H1 (cell line): ENCODE measurements at regions not wholly inside any gene's neighbourhood (a gene's known extent, or its start where the extent isn't known, plus 50 kb on each side); places are given as distances from the start of the nearest gene placed in this dataset.

Experiments
- CTCF ChIA-PET: fragments of 300-600 bp; sonication (Branson Sonifier 250); formaldehyde crosslinking; loops from one replicate; lab custom pipeline; 2021; ENCODE audit not compliant: partially characterized antibody; lab: Charles Lee
- POLR2A ChIA-PET: fragments of 300-600 bp; sonication (Branson Sonifier 250); formaldehyde crosslinking; loops from one replicate; lab custom pipeline; 2021; ENCODE audit warnings: inconsistent platforms; ENCODE audit not compliant: partially characterized antibody; lab: Charles Lee
- DNase-seq, 2 experiments: peaks; one replicate each; pipeline versions ENCODE4 v3.0.0 to v3.0.0-alpha.2; 2010 to 2022; ENCODE audit warnings: low spot score in 2 of 2, low read depth in 1 of 2, mixed read lengths in 1 of 2
- FAIRE-seq: peaks from 2 replicates; lab custom pipeline; 2011; peaks lifted over from hg19 to GRCh38; lab: Jason Lieb, UNC
- H2AFZ ChIP-seq: 2 replicates; pipeline ENCODE4 v1.8.1; 2012; ENCODE audit warnings: low read length, inconsistent platforms
- H2AK5ac ChIP-seq: 2 replicates; pipeline ENCODE4 v1.6.1; 2013; ENCODE audit warnings: low read depth, low read length
- H2BK120ac ChIP-seq: replicated peaks from 2 replicates; pipeline ENCODE3; 2013; ENCODE audit warnings: low read depth, low read length, inconsistent platforms
- H2BK12ac ChIP-seq: 2 replicates; pipeline ENCODE4 v1.6.1; 2013; ENCODE audit warnings: low read depth, low read length
- H2BK15ac ChIP-seq: 2 replicates; pipeline ENCODE4 v1.6.1; 2013; ENCODE audit warnings: low read length
- H2BK20ac ChIP-seq: 2 replicates; pipeline ENCODE4 v1.6.1; 2013; ENCODE audit warnings: low read length
- H2BK5ac ChIP-seq: 2 replicates; pipeline ENCODE4 v1.6.1; 2013; ENCODE audit warnings: low read depth, low read length
- H3K14ac ChIP-seq: 2 replicates; pipeline ENCODE4 v1.6.1; 2013; ENCODE audit warnings: inconsistent platforms; ENCODE audit not compliant: insufficient read length
- H3K18ac ChIP-seq: 2 replicates; pipeline ENCODE4 v1.6.1; 2013; ENCODE audit warnings: low read length; ENCODE audit errors: extremely low read depth
- H3K23ac ChIP-seq: 2 replicates; pipeline ENCODE4 v1.6.1; 2013; ENCODE audit warnings: inconsistent platforms; ENCODE audit not compliant: insufficient read length
- H3K23me2 ChIP-seq: 2 replicates; pipeline ENCODE4 v1.6.1; 2013; ENCODE audit warnings: low read depth, low read length
- H3K27ac ChIP-seq: 2 replicates; pipeline ENCODE4 v1.6.1; 2011; ENCODE audit warnings: low read depth, low read length, inconsistent platforms
- H3K27me3 ChIP-seq, 4 experiments: replicated peaks in 1 of 4; 1 replicate in 1 of 4; 2 replicates in 3 of 4; pipeline versions ENCODE4 v1.6.1 to v1.8.1; 2011 to 2013; ENCODE audit warnings: low read length in 3 of 4, mild to moderate bottlenecking in 3 of 4, inconsistent platforms in 2 of 4, mixed read lengths in 2 of 4, moderate library complexity in 1 of 4; ENCODE audit not compliant: control insufficient read depth in 3 of 4, insufficient read depth in 3 of 4; ENCODE audit errors: extremely low read depth in 1 of 4
- H3K36me3 ChIP-seq, 4 experiments: 2 replicates each; pipeline versions ENCODE4 v1.6.1 to v1.8.1; 2011 to 2013; ENCODE audit warnings: mild to moderate bottlenecking in 4 of 4, low read length in 3 of 4, moderate library complexity in 2 of 4, control low read depth in 1 of 4, inconsistent platforms in 1 of 4; ENCODE audit not compliant: insufficient read depth in 4 of 4, control insufficient read depth in 2 of 4
- H3K4ac ChIP-seq: replicated peaks from 2 replicates; pipeline ENCODE3; 2013; ENCODE audit warnings: low read length, low read depth, mixed read lengths, inconsistent platforms; ENCODE audit not compliant: insufficient read length
- H3K4me1 ChIP-seq, 4 experiments: replicated peaks in 1 of 4; 1 replicate in 1 of 4; 2 replicates in 3 of 4; pipeline versions ENCODE4 v1.6.1 to v1.8.1; 2011 to 2013; ENCODE audit warnings: low read length in 3 of 4, inconsistent platforms in 2 of 4, mixed read lengths in 1 of 4; ENCODE audit not compliant: insufficient read depth in 4 of 4, control insufficient read depth in 3 of 4
- H3K4me2 ChIP-seq, 2 experiments: 2 replicates each; pipeline versions ENCODE4 v1.6.1 to v1.8.1; 2011 to 2013; ENCODE audit warnings: low read depth in 2 of 2, low read length in 2 of 2, control low read depth in 1 of 2, inconsistent platforms in 1 of 2, mild to moderate bottlenecking in 1 of 2; ENCODE audit not compliant: insufficient read depth in 1 of 2
- H3K4me3 ChIP-seq, 4 experiments: fragments of 200-600, 300-600 bp in 1 of 4; sonication (generic), shearing (Covaris generic), sonication (Bioruptor Twin) in 1 of 4; 2 replicates each; pipeline versions ENCODE4 v1.5.1 to v1.8.1; 2011 to 2016; ENCODE audit warnings: low read length in 4 of 4, low read depth in 3 of 4, control low read depth in 2 of 4, inconsistent platforms in 2 of 4, mild to moderate bottlenecking in 2 of 4, mixed read lengths in 1 of 4, moderate library complexity in 1 of 4; ENCODE audit not compliant: insufficient read depth in 2 of 4; ENCODE audit errors: extremely low read depth in 1 of 4
- H3K56ac ChIP-seq: replicated peaks from 2 replicates; pipeline ENCODE3; 2013; ENCODE audit warnings: low read depth, mild to moderate bottlenecking, mixed read lengths, low read length, inconsistent platforms; ENCODE audit not compliant: insufficient read length
- H3K79me1 ChIP-seq: 2 replicates; pipeline ENCODE4 v1.6.1; 2013; ENCODE audit warnings: low read depth, low read length, control low read depth
- H3K79me2 ChIP-seq, 2 experiments: 2 replicates each; pipeline versions ENCODE4 v1.6.1 to v1.8.1; 2012 to 2013; ENCODE audit warnings: low read length in 2 of 2, mild to moderate bottlenecking in 2 of 2, inconsistent platforms in 1 of 2; ENCODE audit not compliant: insufficient read depth in 2 of 2, control insufficient read depth in 1 of 2
- H3K9ac ChIP-seq, 4 experiments: replicated peaks in 1 of 4; 1 replicate in 1 of 4; 2 replicates in 3 of 4; pipeline versions ENCODE4 v1.6.1 to v1.8.1; 2011 to 2013; ENCODE audit warnings: low read depth in 3 of 4, low read length in 3 of 4, control low read depth in 2 of 4, mild to moderate bottlenecking in 2 of 4, moderate library complexity in 2 of 4, inconsistent platforms in 1 of 4; ENCODE audit errors: extremely low read depth in 1 of 4
- H3K9me3 ChIP-seq, 2 experiments: 2 replicates each; pipeline versions ENCODE4 v1.6.1 to v1.8.1; 2012 to 2013; ENCODE audit warnings: mild to moderate bottlenecking in 2 of 2, moderate library complexity in 2 of 2, control low read depth in 1 of 2, inconsistent platforms in 1 of 2, low read depth in 1 of 2, low read length in 1 of 2, mixed read lengths in 1 of 2; ENCODE audit not compliant: insufficient read depth in 2 of 2
- H4K20me1 ChIP-seq, 2 experiments: replicated peaks in 1 of 2; 2 replicates each; pipeline versions ENCODE3 to v1.8.1; 2011 to 2013; ENCODE audit warnings: inconsistent platforms in 2 of 2, low read length in 2 of 2, mild to moderate bottlenecking in 1 of 2; ENCODE audit not compliant: insufficient read depth in 2 of 2, control insufficient read depth in 1 of 2
- H4K5ac ChIP-seq: 2 replicates; pipeline ENCODE4 v1.6.1; 2013; ENCODE audit warnings: low read length, low read depth, mixed read lengths, inconsistent platforms; ENCODE audit not compliant: insufficient read length
- H4K8ac ChIP-seq: 2 replicates; pipeline ENCODE4 v1.8.0; 2013; ENCODE audit warnings: mild to moderate bottlenecking, moderate library complexity, low read length, inconsistent platforms; ENCODE audit not compliant: insufficient read depth; ENCODE audit errors: extremely low read depth
- H4K91ac ChIP-seq: replicated peaks from 2 replicates; pipeline ENCODE3; 2013; ENCODE audit warnings: low read length, mixed read lengths, inconsistent platforms; ENCODE audit not compliant: insufficient read length
- EP300 ChIP-seq, 2 experiments: IDR thresholded peaks; 1 replicate in 1 of 2; 2 replicates in 1 of 2; pipeline ENCODE4 v1.6.1; 2011 to 2012; ENCODE audit warnings: low read depth in 2 of 2, low read length in 2 of 2, mild to moderate bottlenecking in 2 of 2, borderline replicate concordance in 1 of 2, inconsistent platforms in 1 of 2, moderate library complexity in 1 of 2
- MAFK ChIP-seq: IDR thresholded peaks from 2 replicates; pipeline ENCODE4 v1.6.1; 2012; ENCODE audit warnings: low read depth, mild to moderate bottlenecking, improper control_type of control experiment, low read length
- WGBS, 2 experiments: shearing (Covaris generic) in 1 of 2; methylation state at CpG; one replicate each; pipeline versions ENCODE4 v1.1.6 to v1.1.7; 2013 to 2015; ENCODE audit warnings: low lambda C conversion rate in 2 of 2, mixed read lengths in 2 of 2, inconsistent platforms in 1 of 2, low coverage in 1 of 2, missing lambda C conversion rate in 1 of 2; ENCODE audit not compliant: insufficient replicate concordance in 2 of 2, insufficient coverage in 1 of 2, insufficient read length in 1 of 2; ENCODE audit errors: extremely low coverage in 1 of 2, missing lambda C conversion rate in 1 of 2; 5-methylcytosine and 5-hydroxymethylcytosine counted together

DNA sequence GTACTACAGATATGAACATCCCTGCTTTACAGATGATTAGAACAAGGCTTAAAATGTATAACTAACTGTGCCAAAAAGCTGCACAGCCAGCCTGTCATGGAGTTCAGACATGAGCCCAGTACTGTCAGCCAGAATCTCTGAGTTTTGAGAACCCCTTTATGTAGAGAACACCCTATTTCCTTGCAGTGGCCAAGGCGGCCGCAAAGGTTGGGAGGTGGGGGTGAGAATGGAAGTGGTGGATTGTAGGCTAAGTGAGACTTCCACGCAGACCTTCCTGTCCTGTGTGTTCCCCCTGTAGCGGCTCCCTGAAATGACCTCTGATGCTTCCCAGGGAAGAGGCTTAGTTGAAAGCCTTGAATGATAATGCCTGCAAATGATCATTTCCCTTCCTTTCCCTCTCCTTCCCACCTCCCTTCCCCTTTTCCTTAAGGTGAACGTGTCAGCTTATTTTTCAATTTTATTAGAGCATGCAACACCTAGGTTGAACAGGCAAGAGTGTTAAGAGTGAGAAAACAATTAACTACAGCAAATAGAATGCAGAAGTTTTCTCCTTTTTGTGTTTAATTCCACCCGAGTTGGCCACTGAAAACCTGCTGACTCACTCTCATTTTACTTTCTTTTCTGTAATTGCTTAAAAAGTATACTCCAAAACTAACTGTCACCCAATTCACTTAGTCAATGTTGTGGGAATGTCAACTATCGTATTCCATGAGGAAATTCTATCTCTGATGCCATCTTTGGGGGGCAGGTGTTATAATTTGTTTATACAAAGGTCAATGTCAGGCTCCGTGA, 167.0 kb upstream of the EDNRB start:
- H2BK20ac ChIP-seq = no peak overlapping the region
- H3K36me3 ChIP-seq = no peaks in the 10 kb centered on the region; a peak in 1 of 8 replicates
- FAIRE-seq (no peak), DNase-seq (no peak)
- H2AFZ ChIP-seq = peak overlapping the region; percentile 93
- H2BK12ac ChIP-seq = no peak overlapping the region
- no peak overlapping the region for H3K23ac ChIP-seq
- H2BK5ac ChIP-seq = no peak overlapping the region; the same call in 1 of the 2 replicates
- H2BK15ac ChIP-seq = no peak overlapping the region
- ChIA-PET CTCF (interaction anchor here (0.6 kb wide), 2 partner anchors 84 to 275 kb away, joined by 3 read pairs; no protein-coding TSS in a partner anchor), POLR2A (no interaction called here)
- H3K9ac ChIP-seq = no peak overlapping the region
- 71% methylated on average over 8 of the region's 8 CpGs; no CpG with 5 or more reads in 1 of the 2 experiments for WGBS, 2 experiments
- H3K27ac ChIP-seq = no peak overlapping the region
- no peak overlapping the region; a peak in 1 of 4 replicates for H3K4me2 ChIP-seq
- no peak overlapping the region for H3K18ac ChIP-seq
- no peaks in the 10 kb centered on the region for H3K79me1 ChIP-seq
- no peak overlapping the region for H3K14ac ChIP-seq
- no peaks in the 10 kb centered on the region for H3K27me3 ChIP-seq
- H3K9me3 ChIP-seq = peaks cover 0 to 2% of the 10 kb centered on the region in 2 experiments; a peak in 1 of 4 replicates
- H4K91ac ChIP-seq = no peak overlapping the region
- no peak overlapping the region for H4K8ac ChIP-seq
- H4K20me1 ChIP-seq = no peaks in the 10 kb centered on the region
- H4K5ac ChIP-seq = no peak overlapping the region
- no peak overlapping the region for H3K56ac ChIP-seq
- no peak overlapping the region for H2BK120ac ChIP-seq
- no peak overlapping the region for H3K4ac ChIP-seq
- H3K79me2 ChIP-seq = no peaks in the 10 kb centered on the region
- no peak overlapping the region for H3K4me3 ChIP-seq
- 0 out of 7 replicates have a peak, but pooled peaks cover 0 to 2% (median 0%) of the 10 kb centered on the region in 4 experiments for H3K4me1 ChIP-seq
- TF ChIP-seq MAFK = peak; percentile 41; the same call in 1 of the 2 replicates
- no peak for TF ChIP-seq EP300 (IDR thresholded peaks at IDR 0.05; ENCODE audit: borderline replicate concordance in 1 of 2, low read depth in 2 of 2, low read length in 2 of 2)
- H2AK5ac ChIP-seq = no peak overlapping the region
- H3K23me2 ChIP-seq = no peaks in the 10 kb centered on the region
